RWPE2 (cell line): ENCODE measurements at regions not wholly inside any gene's neighbourhood (a gene's known extent, or its start where the extent isn't known, plus 50 kb on each side); places are given as distances from the start of the nearest gene placed in this dataset.

ENCODE experiments used
- ATAC-seq: fragments of 200-7000 bp; cut with Tn5 transposase; 3 replicates; pipeline ENCODE4 v1.9.1; 2021; ENCODE audit warnings: low read depth
- DNase-seq: peaks from one replicate; pipeline ENCODE4 v3.0.0-alpha.2; 2020; ENCODE audit warnings: low spot score
- H3K27ac ChIP-seq: fragments of 450-650 bp; 2 replicates; pipeline ENCODE4 v1.5.1; 2017; ENCODE audit warnings: mild to moderate bottlenecking; ENCODE audit not compliant: poor library complexity, severe bottlenecking
- H3K27me3 ChIP-seq: fragments of 250-450 bp; sonication (Bioruptor Pico); 2 replicates; pipeline ENCODE4 v1.5.1; 2021; ENCODE audit warnings: mild to moderate bottlenecking, moderate library complexity; ENCODE audit not compliant: insufficient read depth, poor library complexity, severe bottlenecking
- H3K36me3 ChIP-seq: fragments of 250-450 bp; sonication (Bioruptor Pico); 2 replicates; pipeline ENCODE4 v1.5.1; 2020; ENCODE audit warnings: low read depth, mild to moderate bottlenecking, moderate library complexity
- H3K4me1 ChIP-seq: fragments of 250-450 bp; sonication (Bioruptor Pico); 2 replicates; pipeline ENCODE4 v1.5.1; 2021; ENCODE audit warnings: mild to moderate bottlenecking, moderate library complexity; ENCODE audit not compliant: insufficient read depth, poor library complexity, severe bottlenecking
- H3K4me3 ChIP-seq: fragments of 250-450 bp; sonication (Bioruptor Pico); 2 replicates; pipeline ENCODE4 v1.5.1; 2021; ENCODE audit warnings: mild to moderate bottlenecking, moderate library complexity; ENCODE audit not compliant: severe bottlenecking
- H3K9me3 ChIP-seq: fragments of 250-450 bp; sonication (Bioruptor Pico); 2 replicates; pipeline ENCODE4 v1.5.1; 2021; ENCODE audit warnings: mild to moderate bottlenecking, moderate library complexity; ENCODE audit not compliant: severe bottlenecking
- TF ChIP-seq, protein P1 (sequence below): fragments of 450-650 bp; IDR thresholded peaks from one replicate; pipeline ENCODE4 v1.5.1; 2017; ENCODE audit warnings: mild to moderate bottlenecking, moderate library complexity; ENCODE audit not compliant: poor library complexity, severe bottlenecking

DNA sequence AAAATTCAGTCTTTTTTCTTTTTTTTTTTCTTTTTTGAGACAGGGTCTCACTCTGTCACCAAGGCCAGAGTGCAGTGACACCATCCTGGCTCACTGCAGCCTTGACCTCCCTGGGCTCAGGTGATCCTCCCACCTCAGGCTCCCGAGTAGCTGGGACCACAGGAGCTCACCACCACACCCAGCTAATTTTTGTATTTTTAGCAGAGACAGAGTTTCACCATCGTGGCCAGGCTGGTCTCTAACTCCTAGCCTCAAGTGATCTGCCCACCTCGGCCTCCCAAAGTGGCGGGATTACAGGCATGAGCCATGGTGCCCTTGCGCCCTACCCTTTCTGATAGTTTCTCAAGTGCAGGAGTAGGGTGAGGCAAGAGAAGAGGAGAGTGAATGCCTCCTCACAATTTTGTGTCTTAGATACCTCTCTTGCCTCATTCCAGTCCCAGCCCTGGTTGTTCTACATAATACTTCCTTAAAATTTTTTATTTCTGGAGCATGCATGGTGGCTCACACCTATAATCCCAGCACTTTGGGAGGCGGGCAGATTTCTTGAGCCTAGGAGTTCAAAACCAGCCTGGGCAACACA, 68.2 kb upstream of the CAB39 start:
- Histone ChIP-seq H3K4me1 (no peaks in the 10 kb centered on the region), H3K36me3 (no peaks in the 10 kb centered on the region), H3K27ac (no peak overlapping the region), H3K9me3 (no peaks in the 10 kb centered on the region), H3K4me3 (no peak overlapping the region), H3K27me3 (no peaks in the 10 kb centered on the region)
- ATAC-seq (no peak), DNase-seq (no peak)
- TF ChIP-seq, protein P1, sequence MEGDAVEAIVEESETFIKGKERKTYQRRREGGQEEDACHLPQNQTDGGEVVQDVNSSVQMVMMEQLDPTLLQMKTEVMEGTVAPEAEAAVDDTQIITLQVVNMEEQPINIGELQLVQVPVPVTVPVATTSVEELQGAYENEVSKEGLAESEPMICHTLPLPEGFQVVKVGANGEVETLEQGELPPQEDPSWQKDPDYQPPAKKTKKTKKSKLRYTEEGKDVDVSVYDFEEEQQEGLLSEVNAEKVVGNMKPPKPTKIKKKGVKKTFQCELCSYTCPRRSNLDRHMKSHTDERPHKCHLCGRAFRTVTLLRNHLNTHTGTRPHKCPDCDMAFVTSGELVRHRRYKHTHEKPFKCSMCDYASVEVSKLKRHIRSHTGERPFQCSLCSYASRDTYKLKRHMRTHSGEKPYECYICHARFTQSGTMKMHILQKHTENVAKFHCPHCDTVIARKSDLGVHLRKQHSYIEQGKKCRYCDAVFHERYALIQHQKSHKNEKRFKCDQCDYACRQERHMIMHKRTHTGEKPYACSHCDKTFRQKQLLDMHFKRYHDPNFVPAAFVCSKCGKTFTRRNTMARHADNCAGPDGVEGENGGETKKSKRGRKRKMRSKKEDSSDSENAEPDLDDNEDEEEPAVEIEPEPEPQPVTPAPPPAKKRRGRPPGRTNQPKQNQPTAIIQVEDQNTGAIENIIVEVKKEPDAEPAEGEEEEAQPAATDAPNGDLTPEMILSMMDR: no peak

DNA sequence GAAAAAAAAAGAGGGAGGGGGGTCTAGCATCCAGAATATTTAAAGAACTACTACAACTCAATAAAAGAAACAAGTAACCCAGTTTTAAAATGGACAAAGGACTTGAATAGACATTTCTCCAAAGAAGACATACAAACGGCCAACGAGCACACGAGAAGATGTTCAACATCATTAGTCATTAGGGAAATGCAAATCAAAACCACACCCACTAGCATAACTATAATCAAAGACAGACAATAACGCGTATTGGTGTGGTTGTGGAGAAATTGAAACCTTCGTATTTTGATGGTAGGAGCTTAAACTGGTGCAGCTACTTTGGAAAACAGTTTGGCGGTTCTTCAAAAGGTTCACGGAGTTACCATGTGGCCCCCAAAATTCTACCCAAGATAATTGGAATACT, 64.3 kb upstream of the CAB39 start:
- no peak for ATAC-seq

DNA sequence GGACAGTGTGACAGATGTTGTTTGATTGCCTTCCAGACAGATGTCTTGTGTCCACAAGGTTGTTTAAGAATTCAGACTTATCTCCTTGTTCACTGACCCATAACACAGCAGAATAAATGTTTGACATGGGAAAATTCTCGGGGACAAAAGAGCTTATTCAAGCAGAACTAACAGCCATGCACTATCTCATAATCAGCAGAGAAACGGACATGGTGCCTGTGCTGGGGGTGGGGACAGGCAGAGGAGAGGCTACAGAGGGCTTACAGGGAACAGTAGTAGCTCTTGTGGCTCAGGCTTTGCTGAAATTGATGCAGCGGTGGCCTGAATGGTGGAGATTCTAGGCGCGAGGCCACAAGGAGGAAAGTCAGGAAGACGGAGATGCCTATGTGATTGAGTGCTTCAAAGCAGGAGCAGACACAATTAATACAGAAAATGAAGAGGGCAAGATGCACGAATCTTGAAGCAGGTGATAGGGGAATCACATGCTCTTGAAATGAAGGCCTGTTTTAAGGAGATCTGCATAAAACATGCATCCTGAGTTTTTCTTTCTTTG, 62.0 kb upstream of the CAB39 start:
- no peak for ATAC-seq
- Histone ChIP-seq H3K27ac (no peak overlapping the region), H3K9me3 (no peaks in the 10 kb centered on the region), H3K27me3 (no peaks in the 10 kb centered on the region), H3K4me1 (no peaks in the 10 kb centered on the region), H3K4me3 (no peak overlapping the region), H3K36me3 (no peaks in the 10 kb centered on the region)
- DNase-seq: no peak
- TF ChIP-seq, protein P1: no peak

More for the DNA sequence above, 64.3 kb upstream of the CAB39 start:
- H3K4me3 ChIP-seq: no peak overlapping the region
- H3K9me3 ChIP-seq: no peaks in the 10 kb centered on the region
- no peak for DNase-seq
- H3K27ac ChIP-seq: no peak overlapping the region
- H3K4me1 ChIP-seq: no peaks in the 10 kb centered on the region
- H3K36me3 ChIP-seq: no peaks in the 10 kb centered on the region
- no peaks in the 10 kb centered on the region for H3K27me3 ChIP-seq
- TF ChIP-seq, protein P1: no peak

DNA sequence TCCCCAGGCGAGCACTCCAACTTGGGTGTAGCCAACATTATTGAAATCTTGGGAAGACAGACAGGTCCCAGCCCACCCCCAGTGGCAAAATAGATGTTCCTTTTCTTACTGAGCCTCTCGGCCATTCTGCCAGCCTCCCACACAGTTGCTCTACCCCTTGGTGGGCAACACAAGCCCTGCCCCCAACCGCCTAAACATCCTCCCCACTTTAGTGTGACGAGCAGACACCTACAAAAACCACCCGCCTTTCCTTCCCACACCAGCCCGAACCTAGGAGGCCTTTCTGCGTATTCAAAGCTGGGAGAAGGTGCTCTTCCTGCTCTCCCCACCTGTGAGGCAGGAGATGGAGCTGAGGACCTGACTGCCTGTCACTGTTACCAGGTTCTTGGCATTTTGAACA, 58.6 kb upstream of the CAB39 start:
- no peaks in the 10 kb centered on the region for H3K36me3 ChIP-seq
- TF ChIP-seq, protein P1: no peak
- ATAC-seq: no peak

DNA sequence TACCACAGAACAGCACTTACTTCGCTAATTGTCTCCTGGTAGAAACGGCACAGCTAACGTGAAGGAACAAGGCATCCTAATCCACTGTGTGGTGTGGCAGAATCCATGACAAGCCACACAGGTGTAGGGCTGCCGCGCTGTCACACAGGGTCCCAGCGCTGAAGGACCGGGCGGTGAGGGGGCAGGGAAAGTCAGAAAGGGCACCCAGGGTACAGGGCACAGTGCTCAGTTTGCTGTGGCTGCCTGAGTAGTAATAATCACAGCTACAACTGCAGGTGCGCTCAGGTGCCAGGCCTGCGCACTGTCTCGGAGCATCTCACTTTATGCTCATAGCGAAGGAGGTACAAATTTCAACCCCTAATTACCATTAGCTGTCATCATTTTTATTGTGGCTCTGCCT, 55.2 kb upstream of the CAB39 start:
- Histone ChIP-seq H3K27ac (no peak overlapping the region), H3K4me3 (no peak overlapping the region), H3K4me1 (no peaks in the 10 kb centered on the region), H3K27me3 (no peaks in the 10 kb centered on the region), H3K9me3 (no peaks in the 10 kb centered on the region), H3K36me3 (no peaks in the 10 kb centered on the region)
- no peak for DNase-seq
- TF ChIP-seq, protein P1: no peak
- 0 out of 3 replicates have a peak, but pooled peaks have one; percentile 12 for ATAC-seq

More for the DNA sequence above, 58.6 kb upstream of the CAB39 start:
- H3K27me3 ChIP-seq: no peaks in the 10 kb centered on the region
- H3K9me3 ChIP-seq: no peaks in the 10 kb centered on the region
- H3K4me3 ChIP-seq: no peak overlapping the region
- no peak for DNase-seq
- H3K4me1 ChIP-seq: no peaks in the 10 kb centered on the region
- no peak overlapping the region for H3K27ac ChIP-seq
